Transverse colon (tissue), 4 donors: ENCODE measurements at regions not wholly inside any gene's neighbourhood (a gene's known extent, or its start where the extent isn't known, plus 50 kb on each side); places are given as distances from the start of the nearest gene placed in this dataset.

ENCODE experiments used
- POLR2AphosphoS5 ChIP-seq, 3 donors: sonication (generic); formaldehyde crosslinking; IDR thresholded peaks; one replicate each; pipeline ENCODE4 v1.6.1; 2016; ENCODE audit warnings: antibody characterized with exemption in 3 of 3
- TF ChIP-seq, protein P1 (sequence below), 5 experiments: fragments of 200-600 bp in 3 of 5; fragments of 450-650 bp in 2 of 5; sonication (generic) in 3 of 5; IDR thresholded peaks; 1 replicate in 2 of 5; 2 replicates in 3 of 5; pipeline ENCODE4 v1.5.1; 2016 to 2017; ENCODE audit warnings: antibody characterized with exemption in 5 of 5, inconsistent platforms in 3 of 5, mild to moderate bottlenecking in 2 of 5, moderate library complexity in 1 of 5

GRCh38 chr3:18680758-18681157 lies 255.6 kb upstream of the SATB1 start:
- TF ChIP-seq, protein P1, sequence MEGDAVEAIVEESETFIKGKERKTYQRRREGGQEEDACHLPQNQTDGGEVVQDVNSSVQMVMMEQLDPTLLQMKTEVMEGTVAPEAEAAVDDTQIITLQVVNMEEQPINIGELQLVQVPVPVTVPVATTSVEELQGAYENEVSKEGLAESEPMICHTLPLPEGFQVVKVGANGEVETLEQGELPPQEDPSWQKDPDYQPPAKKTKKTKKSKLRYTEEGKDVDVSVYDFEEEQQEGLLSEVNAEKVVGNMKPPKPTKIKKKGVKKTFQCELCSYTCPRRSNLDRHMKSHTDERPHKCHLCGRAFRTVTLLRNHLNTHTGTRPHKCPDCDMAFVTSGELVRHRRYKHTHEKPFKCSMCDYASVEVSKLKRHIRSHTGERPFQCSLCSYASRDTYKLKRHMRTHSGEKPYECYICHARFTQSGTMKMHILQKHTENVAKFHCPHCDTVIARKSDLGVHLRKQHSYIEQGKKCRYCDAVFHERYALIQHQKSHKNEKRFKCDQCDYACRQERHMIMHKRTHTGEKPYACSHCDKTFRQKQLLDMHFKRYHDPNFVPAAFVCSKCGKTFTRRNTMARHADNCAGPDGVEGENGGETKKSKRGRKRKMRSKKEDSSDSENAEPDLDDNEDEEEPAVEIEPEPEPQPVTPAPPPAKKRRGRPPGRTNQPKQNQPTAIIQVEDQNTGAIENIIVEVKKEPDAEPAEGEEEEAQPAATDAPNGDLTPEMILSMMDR (IDR thresholded peaks at IDR 0.05), result no peak
- no peak for TF ChIP-seq POLR2AphosphoS5 (IDR thresholded peaks at IDR 0.05)
